ENCODE measurements at regions not wholly inside any gene's neighbourhood (a gene's known extent, or its start where the extent isn't known, plus 50 kb on each side); places are given as distances from the start of the nearest gene placed in this dataset.

DNA sequence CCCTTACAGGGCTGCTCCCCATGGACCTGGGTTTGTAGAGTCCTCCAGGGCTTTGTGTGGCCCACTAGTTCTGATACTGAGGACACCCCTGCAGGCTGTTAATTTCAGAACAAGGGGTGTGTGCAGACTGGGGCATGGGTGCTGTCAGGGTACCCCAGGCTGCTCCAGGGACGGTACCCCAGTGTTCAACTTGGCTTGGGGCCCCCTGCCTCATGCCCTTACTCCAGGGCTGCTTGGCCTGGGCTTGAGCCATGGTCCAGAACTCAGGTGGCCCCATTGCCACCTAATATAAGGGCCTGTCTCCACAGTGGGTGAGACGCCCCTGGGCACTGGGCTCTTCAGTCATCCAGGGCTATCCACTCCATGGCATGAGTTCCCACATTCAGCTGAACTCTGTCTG, 1417.6 kb downstream of the UQCRFS1 start:
- peaks cover 8% of the 10 kb centered on the region for H3K79me1 ChIP-seq (ENCODE audit: insufficient read depth, low read depth, low read length, poor library complexity, severe bottlenecking)
- H3K9me3 ChIP-seq (ENCODE audit: control insufficient read depth, low read depth, low read length): no peaks in the 10 kb centered on the region
- no peak overlapping the region for H4K91ac ChIP-seq (ENCODE audit: insufficient read length, low read depth, low read length)
- H2AK5ac ChIP-seq (ENCODE audit: insufficient read length, low read length): no peak overlapping the region
- no peaks in the 10 kb centered on the region for H4K20me1 ChIP-seq (ENCODE audit: control insufficient read depth, insufficient read depth, insufficient read length)
- no peak overlapping the region for H3T11ph ChIP-seq (ENCODE audit: low read length)
- no peak overlapping the region for H2BK5ac ChIP-seq (ENCODE audit: insufficient read length, low read length)
- no peak overlapping the region for H2BK20ac ChIP-seq (ENCODE audit: low read depth, low read length, poor library complexity, severe bottlenecking)
- H3K27ac Mint-ChIP-seq: no peak overlapping the region
- H3K4me2 ChIP-seq (ENCODE audit: insufficient read depth, insufficient read length, low read length): peak overlapping the region; percentile 54
- H2BK120ac ChIP-seq (ENCODE audit: low read depth, low read length, poor library complexity, severe bottlenecking): no peak overlapping the region
- H3K18ac ChIP-seq (ENCODE audit: insufficient read length, low read depth, low read length): no peak overlapping the region
- H3K4me1 Mint-ChIP-seq: peaks cover 3 to 8% of the 10 kb centered on the region in 2 experiments
- no peak overlapping the region for H2AFZ ChIP-seq (ENCODE audit: low read length)
- H3K14ac ChIP-seq (ENCODE audit: insufficient read depth, low read length): no peak overlapping the region
- H3K4me3 Mint-ChIP-seq: peak overlapping the region; percentile 31 to 35; a peak in 3 of 5 replicates
- H4K8ac ChIP-seq (replicated peaks; ENCODE audit: insufficient read length, low read depth, low read length): no peak overlapping the region
- H3K23me2 ChIP-seq (ENCODE audit: insufficient read length, low read depth, low read length, poor library complexity, severe bottlenecking): no peaks in the 10 kb centered on the region
- no CpG with 5 or more reads among the region's 2 CpGs for WGBS (ENCODE audit: extremely low coverage, insufficient read length, low lambda C conversion rate)
- TF ChIP-seq, protein P1, sequence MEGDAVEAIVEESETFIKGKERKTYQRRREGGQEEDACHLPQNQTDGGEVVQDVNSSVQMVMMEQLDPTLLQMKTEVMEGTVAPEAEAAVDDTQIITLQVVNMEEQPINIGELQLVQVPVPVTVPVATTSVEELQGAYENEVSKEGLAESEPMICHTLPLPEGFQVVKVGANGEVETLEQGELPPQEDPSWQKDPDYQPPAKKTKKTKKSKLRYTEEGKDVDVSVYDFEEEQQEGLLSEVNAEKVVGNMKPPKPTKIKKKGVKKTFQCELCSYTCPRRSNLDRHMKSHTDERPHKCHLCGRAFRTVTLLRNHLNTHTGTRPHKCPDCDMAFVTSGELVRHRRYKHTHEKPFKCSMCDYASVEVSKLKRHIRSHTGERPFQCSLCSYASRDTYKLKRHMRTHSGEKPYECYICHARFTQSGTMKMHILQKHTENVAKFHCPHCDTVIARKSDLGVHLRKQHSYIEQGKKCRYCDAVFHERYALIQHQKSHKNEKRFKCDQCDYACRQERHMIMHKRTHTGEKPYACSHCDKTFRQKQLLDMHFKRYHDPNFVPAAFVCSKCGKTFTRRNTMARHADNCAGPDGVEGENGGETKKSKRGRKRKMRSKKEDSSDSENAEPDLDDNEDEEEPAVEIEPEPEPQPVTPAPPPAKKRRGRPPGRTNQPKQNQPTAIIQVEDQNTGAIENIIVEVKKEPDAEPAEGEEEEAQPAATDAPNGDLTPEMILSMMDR (conservative IDR thresholded peaks at IDR 0.05): no peak
- peaks cover 8% of the 10 kb centered on the region; the same call in 1 of the 2 replicates for H3K79me2 ChIP-seq (ENCODE audit: insufficient read depth, low read length)
- no peak overlapping the region for H4K5ac ChIP-seq (ENCODE audit: insufficient read length, low read depth, low read length)
- H2BK15ac ChIP-seq (ENCODE audit: low read depth, low read length): no peak overlapping the region
- H3K56ac ChIP-seq (ENCODE audit: insufficient read length, low read depth, low read length): no peak overlapping the region
- no peak overlapping the region for H3K23ac ChIP-seq (ENCODE audit: insufficient read length, low read depth, low read length)
- no peak overlapping the region for H3K4ac ChIP-seq (ENCODE audit: low read depth, low read length)
- H2BK12ac ChIP-seq (ENCODE audit: insufficient read length, low read depth, low read length): no peak overlapping the region
- peaks cover 14 to 35% (median 24%) of the 10 kb centered on the region in 3 experiments for H3K36me3 Mint-ChIP-seq (ENCODE audit: insufficient read depth in 1 of 3, low read depth in 3 of 3)
- peaks cover 7 to 20% of the 10 kb centered on the region in 2 experiments; a peak in 4 of 5 replicates for H3K9me3 Mint-ChIP-seq
- H3K27me3 Mint-ChIP-seq (ENCODE audit: low read depth): no peaks in the 10 kb centered on the region
- H3K9ac ChIP-seq (ENCODE audit: extremely low read depth, insufficient read length, low read length): no peak overlapping the region
- H3K27me3 ChIP-seq (ENCODE audit: insufficient read depth, low read length): no peaks in the 10 kb centered on the region
- H3K27ac ChIP-seq (ENCODE audit: insufficient read length, low read depth, low read length): no peak overlapping the region
- no peak for DNase-seq
- H3K4me1 ChIP-seq (ENCODE audit: insufficient read depth, low read length): no peaks in the 10 kb centered on the region
